OCI-LY1 (cell line): ENCODE measurements at regions not wholly inside any gene's neighbourhood (a gene's known extent, or its start where the extent isn't known, plus 50 kb on each side); places are given as distances from the start of the nearest gene placed in this dataset.
"Not testable (repeated sequence)": the region's sequence is repeated elsewhere in the genome, so short reads cannot be mapped to it uniquely, and the experiment has no call there.

ENCODE experiments used
- H2AFZ ChIP-seq: fragments of 200-600 bp; sonication (generic), shearing (Covaris generic); 2 replicates; pipeline ENCODE4 v1.6.0; 2014; ENCODE audit warnings: antibody characterized with exemption, mild to moderate bottlenecking, low read length
- H3F3A ChIP-seq: fragments of 200-600 bp; sonication (generic), shearing (Covaris generic); 2 replicates; pipeline ENCODE4 v1.6.0; 2014; ENCODE audit warnings: mild to moderate bottlenecking, antibody characterized with exemption, low read length, moderate library complexity; ENCODE audit not compliant: insufficient read depth
- H3K27ac ChIP-seq: fragments of 200-600 bp; sonication (generic); 2 replicates; pipeline ENCODE4 v1.5.1; 2014; ENCODE audit warnings: low read length, mixed run types, mild to moderate bottlenecking, low read depth; ENCODE audit not compliant: poor library complexity, severe bottlenecking
- H3K27me3 ChIP-seq: fragments of 200-600 bp; sonication (generic); 2 replicates; pipeline ENCODE4 v1.6.0; 2014; ENCODE audit warnings: antibody characterized with exemption, mild to moderate bottlenecking, low read length, moderate library complexity; ENCODE audit not compliant: insufficient read depth
- H3K36me3 ChIP-seq: fragments of 200-600 bp; sonication (generic); 2 replicates; pipeline ENCODE4 v1.6.1; 2014; ENCODE audit warnings: mild to moderate bottlenecking, antibody characterized with exemption, low read length, moderate library complexity, mixed read lengths; ENCODE audit not compliant: insufficient read depth
- H3K4me1 ChIP-seq: fragments of 200-600 bp; sonication (generic); 2 replicates; pipeline ENCODE4 v1.5.1; 2014; ENCODE audit warnings: mild to moderate bottlenecking, low read length, moderate library complexity; ENCODE audit not compliant: insufficient read depth, severe bottlenecking
- H3K4me2 ChIP-seq: fragments of 200-600 bp; sonication (generic), shearing (Covaris generic); 2 replicates; pipeline ENCODE4 v1.6.1; 2014; ENCODE audit warnings: low read length
- H3K4me3 ChIP-seq: fragments of 200-600 bp; sonication (generic); 2 replicates; pipeline ENCODE4 v1.5.1; 2014; ENCODE audit warnings: low read length, low read depth, mild to moderate bottlenecking, mixed read lengths; ENCODE audit not compliant: poor library complexity, severe bottlenecking
- H3K79me2 ChIP-seq: fragments of 200-600 bp; shearing (Covaris generic); 2 replicates; pipeline ENCODE4 v1.6.1; 2016; ENCODE audit warnings: mixed run types, low read length, mixed read lengths; ENCODE audit not compliant: insufficient read depth
- H3K9ac ChIP-seq: fragments of 200-600 bp; sonication (generic), shearing (Covaris generic); 2 replicates; pipeline ENCODE4 v1.6.1; 2014; ENCODE audit warnings: mild to moderate bottlenecking, low read length, mixed read lengths
- H3K9me2 ChIP-seq: fragments of 200-600 bp; sonication (generic), shearing (Covaris generic); 2 replicates; pipeline ENCODE4 v1.6.1; 2014; ENCODE audit warnings: low read depth, mild to moderate bottlenecking, low read length, mixed read lengths
- H3K9me3 ChIP-seq: fragments of 200-600 bp; shearing (Covaris generic); 2 replicates; pipeline ENCODE4 v1.6.1; 2014; ENCODE audit warnings: low read length, mixed read lengths
- H4K20me1 ChIP-seq: fragments of 200-600 bp; sonication (generic), shearing (Covaris generic); 2 replicates; pipeline ENCODE4 v1.6.0; 2016; ENCODE audit warnings: mild to moderate bottlenecking, low read length; ENCODE audit not compliant: insufficient read depth
- CTCF ChIP-seq: fragments of 200-600 bp; sonication (generic), shearing (Covaris generic); IDR thresholded peaks from 2 replicates; pipeline ENCODE4 v1.5.1; 2017; ENCODE audit warnings: mild to moderate bottlenecking, antibody characterized with exemption, low read length, moderate library complexity, mixed read lengths
- EZH2 ChIP-seq: fragments of 200-600 bp; sonication (generic), shearing (Covaris generic); IDR thresholded peaks from 2 replicates; pipeline ENCODE4 v1.8.0; 2017; ENCODE audit warnings: borderline replicate concordance, mixed run types, mild to moderate bottlenecking, antibody characterized with exemption, low read length, moderate library complexity, mixed read lengths

GRCh38 chr7:142451296-142451695 lies 193.4 kb upstream of the PRSS58 start:
- Histone ChIP-seq H3F3A (no peaks in the 10 kb centered on the region), H3K9me3 (no peaks in the 10 kb centered on the region), H2AFZ (no peak overlapping the region), H3K9me2 (no peaks in the 10 kb centered on the region), H3K4me3 (no peak overlapping the region), H3K79me2 (no peaks in the 10 kb centered on the region), H3K27me3 (peaks cover 15% of the 10 kb centered on the region; the same call in 1 of the 2 replicates), H3K27ac (no peak overlapping the region), H3K9ac (no peak overlapping the region), H4K20me1 (no peaks in the 10 kb centered on the region), H3K4me1 (no peaks in the 10 kb centered on the region), H3K4me2 (no peak overlapping the region), H3K36me3 (no peaks in the 10 kb centered on the region)
- no peak for TF ChIP-seq EZH2
- no peak for TF ChIP-seq CTCF

- no peak overlapping the region for H3K9ac ChIP-seq
- H3K27ac ChIP-seq: no peak overlapping the region
- TF ChIP-seq EZH2 (no peak), CTCF (no peak)
Observed at GRCh38 chr7:142450695-142451094, 192.8 kb upstream of the PRSS58 start.

GRCh38 chr7:142450206-142450605 lies 192.3 kb upstream of the PRSS58 start:
- Histone ChIP-seq H3K4me2 (no peak overlapping the region), H3K9ac (no peak overlapping the region), H3K9me2 (no peaks in the 10 kb centered on the region), H3F3A (no peaks in the 10 kb centered on the region), H3K36me3 (no peaks in the 10 kb centered on the region), H3K4me1 (no peaks in the 10 kb centered on the region), H3K79me2 (no peaks in the 10 kb centered on the region), H4K20me1 (no peaks in the 10 kb centered on the region), H3K27me3 (peaks cover 12% of the 10 kb centered on the region; the same call in 1 of the 2 replicates), H3K9me3 (no peaks in the 10 kb centered on the region), H2AFZ (no peak overlapping the region), H3K4me3 (no peak overlapping the region), H3K27ac (no peak overlapping the region)
- TF ChIP-seq CTCF (no peak), EZH2 (no peak)

More at GRCh38 chr7:142450695-142451094, 192.8 kb upstream of the PRSS58 start:
- H3K4me3 ChIP-seq: no peak overlapping the region
- no peaks in the 10 kb centered on the region for H3K79me2 ChIP-seq
- H4K20me1 ChIP-seq: no peaks in the 10 kb centered on the region
- no peaks in the 10 kb centered on the region for H3K36me3 ChIP-seq
- H3K4me1 ChIP-seq: no peaks in the 10 kb centered on the region
- no peak overlapping the region for H2AFZ ChIP-seq
- peaks cover 15% of the 10 kb centered on the region; the same call in 1 of the 2 replicates for H3K27me3 ChIP-seq
- no peaks in the 10 kb centered on the region for H3K9me3 ChIP-seq
- no peaks in the 10 kb centered on the region for H3F3A ChIP-seq
- H3K4me2 ChIP-seq: no peak overlapping the region
- no peaks in the 10 kb centered on the region for H3K9me2 ChIP-seq

GRCh38 chr7:142448857-142449256 lies 191.0 kb upstream of the PRSS58 start:
- H4K20me1 ChIP-seq, H3K27me3 ChIP-seq, H3K4me2 ChIP-seq, H2AFZ ChIP-seq, H3K4me1 ChIP-seq, H3K27ac ChIP-seq, H3K9me3 ChIP-seq, H3F3A ChIP-seq, H3K36me3 ChIP-seq, H3K9ac ChIP-seq, H3K9me2 ChIP-seq, H3K4me3 ChIP-seq, H3K79me2 ChIP-seq: not testable (repeated sequence)
